HG03521 (cell line): ENCODE measurements at regions not wholly inside any gene's neighbourhood (a gene's known extent, or its start where the extent isn't known, plus 50 kb on each side); places are given as distances from the start of the nearest gene placed in this dataset.
A peak's percentile ranks its signal among the peaks of the same experiment; 100 is the strongest.

Experiments used
- ATAC-seq: cut with Tn5 transposase; IDR thresholded peaks from one replicate; pipeline ENCODE4 v1.9.1; 2021; ENCODE audit warnings: mild to moderate bottlenecking, moderate library complexity; ENCODE audit not compliant: unreplicated experiment

DNA sequence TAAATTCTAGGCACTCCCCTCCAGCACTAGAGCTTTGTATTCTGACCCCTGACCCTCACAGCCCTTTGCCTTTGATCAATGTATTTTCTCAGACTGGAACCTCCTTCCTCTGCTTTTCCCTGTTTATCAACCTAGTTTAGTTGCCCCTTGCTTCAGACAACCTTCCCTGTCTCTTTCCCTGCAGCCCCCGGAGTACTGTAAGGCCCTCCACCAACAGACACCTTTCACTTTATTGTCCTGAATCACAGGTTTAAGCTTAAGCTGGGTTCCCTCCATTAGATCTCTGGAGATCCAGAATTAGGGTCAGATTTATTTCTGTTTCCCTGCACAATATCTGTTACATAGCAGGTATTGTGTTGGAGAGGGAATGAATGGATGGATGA lies 140.2 kb downstream of the DDX1 start:
- ATAC-seq: no peak

DNA sequence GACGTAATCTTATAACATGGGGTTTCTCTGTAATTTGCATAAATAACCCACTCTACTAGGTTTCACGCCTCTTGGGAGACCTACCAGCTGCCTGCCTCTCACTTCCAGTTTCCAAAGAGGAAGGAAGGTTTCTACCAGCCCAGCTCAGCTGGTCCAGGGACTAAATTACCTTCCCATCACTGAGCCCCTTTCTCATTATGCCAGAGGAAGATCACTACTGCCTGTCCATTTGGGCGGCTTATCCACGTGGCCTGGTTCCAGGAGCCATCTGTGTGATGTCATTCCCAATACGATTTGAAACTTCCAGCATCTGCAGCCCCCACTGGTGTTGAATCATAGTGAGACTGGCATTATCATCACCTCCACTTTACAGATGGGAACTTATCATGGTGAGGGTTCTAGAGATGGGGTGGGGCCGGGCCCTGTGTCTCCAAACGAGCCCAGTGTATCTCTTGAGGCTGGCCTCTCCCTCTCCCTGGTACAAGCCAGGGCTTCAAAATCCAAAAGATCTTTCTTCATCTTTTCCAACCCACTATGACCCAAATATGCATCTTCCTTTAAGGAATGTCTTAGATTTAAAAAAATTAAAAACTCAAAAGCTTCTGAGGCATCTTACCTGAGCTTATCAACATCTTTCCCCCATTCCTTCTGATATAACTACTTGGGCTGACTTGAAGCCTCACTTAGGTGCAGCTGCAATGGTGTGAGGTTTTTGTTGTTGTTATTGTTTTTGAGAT lies 140.8 kb downstream of the DDX1 start:
- ATAC-seq: peak; percentile 98

DNA sequence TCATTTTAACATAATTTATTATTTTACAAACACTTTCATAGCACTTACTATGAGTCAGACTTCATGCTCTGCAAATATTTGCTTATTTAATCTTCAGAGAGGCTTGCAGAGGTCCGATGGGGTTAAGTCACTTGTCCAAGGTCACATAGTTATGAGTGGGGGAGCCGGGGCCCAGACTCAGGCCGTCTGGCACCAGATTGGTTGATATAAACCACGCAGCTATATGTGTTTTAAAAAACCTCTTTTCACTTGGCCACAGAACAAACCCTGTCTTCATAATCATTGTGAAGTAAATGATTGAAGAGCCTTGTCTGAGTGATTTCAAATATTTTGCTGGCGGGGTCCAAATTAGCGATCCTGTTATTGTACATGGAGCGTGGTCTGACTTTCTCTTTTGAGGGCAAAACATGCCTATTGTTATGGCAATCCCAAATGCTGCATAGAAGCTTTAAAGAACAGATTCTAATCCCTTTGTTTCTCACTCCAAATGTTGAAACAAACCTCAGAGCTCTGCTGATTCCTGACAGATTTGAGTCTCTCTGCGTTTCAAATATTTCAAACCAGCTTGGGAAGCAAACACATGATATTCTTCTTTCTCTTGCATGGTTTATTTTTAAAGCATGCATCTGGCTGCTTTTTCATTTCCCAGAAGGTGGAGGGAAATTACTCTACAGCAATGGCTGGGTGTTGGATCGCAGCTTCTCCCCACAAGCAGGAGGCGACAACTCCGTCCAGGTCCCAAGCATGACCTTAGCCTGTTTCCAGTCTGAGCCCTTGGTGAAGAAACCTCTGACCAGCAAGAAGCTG lies 142.4 kb downstream of the DDX1 start:
- ATAC-seq: no peak

- no peak for ATAC-seq
Observed at GRCh38 chr2:15734674-15735483, 143.2 kb downstream of the DDX1 start.

- no peak for ATAC-seq
Observed at GRCh38 chr2:15735484-15736326, 144.0 kb downstream of the DDX1 start.

GRCh38 chr2:15736396-15737180 lies 144.9 kb downstream of the DDX1 start:
- ATAC-seq: no peak

DNA sequence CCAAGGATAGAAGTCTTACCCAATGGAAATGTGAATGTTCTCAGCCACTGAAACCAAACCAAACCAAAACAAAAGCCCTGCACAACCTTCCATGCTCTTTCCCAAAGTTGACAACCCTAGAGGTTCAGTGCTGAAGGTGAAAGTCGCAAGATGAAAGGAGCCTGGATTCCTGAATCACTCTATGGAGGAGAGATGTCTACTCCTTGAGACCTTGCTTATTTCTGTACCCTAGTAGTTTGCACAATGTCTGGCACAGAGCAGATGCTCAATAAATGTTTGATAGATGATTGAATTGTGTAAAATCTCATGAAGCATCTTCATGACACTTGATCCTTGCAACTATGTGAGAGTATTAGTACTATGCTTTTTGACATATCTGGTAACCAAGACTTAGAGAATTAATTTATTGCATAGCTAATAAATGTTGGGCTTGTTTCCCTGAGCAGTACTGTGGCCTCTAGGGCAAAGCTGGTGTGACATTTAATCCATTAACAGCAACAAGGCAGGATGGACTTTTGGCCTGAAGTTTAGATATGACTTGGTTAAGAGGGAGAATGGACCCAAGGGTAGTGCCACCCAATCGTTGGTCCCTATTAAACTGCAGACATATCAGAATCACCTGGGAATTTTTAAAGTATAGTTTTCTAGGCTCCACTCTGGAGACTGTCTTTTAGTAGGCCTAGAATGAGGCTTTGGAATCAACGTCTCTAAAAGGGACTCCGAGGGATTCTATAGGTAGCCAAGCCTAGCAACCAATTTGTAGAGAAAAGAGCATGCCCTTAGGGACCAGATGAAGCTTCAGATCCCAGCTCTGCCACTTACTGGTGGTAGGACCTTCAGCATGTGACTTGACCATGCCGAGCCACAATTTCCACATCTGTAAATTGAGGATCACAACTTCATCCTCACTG lies 145.9 kb downstream of the DDX1 start:
- no peak for ATAC-seq

DNA sequence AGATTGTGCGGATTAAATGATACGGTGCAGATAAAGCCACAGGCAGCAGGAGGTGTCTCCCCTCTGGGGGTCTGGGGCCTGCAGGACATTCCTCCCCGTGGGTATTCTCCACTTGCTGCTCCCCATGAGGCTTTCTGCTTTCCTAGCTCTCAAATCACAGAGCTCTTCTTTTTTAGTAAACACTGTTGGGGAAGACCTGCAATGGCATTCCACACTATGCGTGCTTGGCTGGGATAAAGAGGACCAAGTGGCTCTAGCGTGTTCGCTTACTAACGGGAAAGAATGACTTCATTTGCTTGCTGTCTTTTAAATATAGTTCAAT lies 146.5 kb downstream of the DDX1 start:
- no peak for ATAC-seq

- no peak for ATAC-seq
Observed at GRCh38 chr2:15738943-15739342, 147.3 kb downstream of the DDX1 start.

- no peak for ATAC-seq
Observed at GRCh38 chr2:15744820-15745219, 153.2 kb downstream of the DDX1 start.

- no peak for ATAC-seq
Observed at GRCh38 chr2:15745350-15745749, 153.7 kb downstream of the DDX1 start.

GRCh38 chr2:15745907-15746702 lies 154.4 kb downstream of the DDX1 start:
- ATAC-seq: no peak

DNA sequence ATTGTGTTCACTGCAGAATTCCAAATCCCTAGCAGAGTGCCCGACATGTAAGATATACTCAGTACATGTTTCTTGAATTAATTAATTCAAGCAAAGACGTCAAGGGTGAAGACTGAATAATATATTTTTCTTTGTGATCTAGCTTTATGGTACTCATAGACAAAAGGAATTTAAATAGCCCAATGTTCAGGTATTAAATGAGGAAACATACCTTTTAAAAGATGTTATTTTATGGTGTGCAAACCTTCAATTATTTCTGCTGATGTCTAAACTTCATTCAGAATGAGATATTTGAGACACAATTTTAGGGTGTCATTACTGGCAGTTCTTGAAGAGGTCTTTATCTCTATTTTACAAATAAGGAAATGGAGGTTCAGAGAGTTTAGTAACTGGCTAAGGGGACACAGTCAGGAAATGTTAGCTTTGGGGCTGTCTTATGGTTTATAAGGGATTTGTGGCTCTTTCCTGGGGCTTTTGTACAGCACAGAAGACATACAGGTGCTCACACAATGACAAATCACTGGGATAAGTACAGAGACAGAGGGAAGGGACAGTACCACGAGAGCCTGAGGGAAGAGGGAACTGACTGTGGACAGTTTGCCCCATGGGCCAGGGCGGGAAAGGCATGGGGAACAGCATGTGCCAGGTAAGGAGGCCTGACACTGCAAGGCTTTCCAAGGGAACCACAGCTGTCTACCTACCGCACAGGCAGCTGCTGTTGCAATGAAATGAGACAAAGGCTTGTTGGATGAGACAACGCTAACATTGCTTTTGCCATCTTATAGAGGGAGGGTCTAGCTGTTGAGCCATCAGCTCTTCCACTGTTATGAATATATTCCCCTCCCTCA lies 155.3 kb downstream of the DDX1 start:
- ATAC-seq: no peak

- ATAC-seq: no peak
Observed at GRCh38 chr2:15747603-15748471, 156.2 kb downstream of the DDX1 start.

GRCh38 chr2:15748736-15749323 lies 157.2 kb downstream of the DDX1 start:
- no peak for ATAC-seq
